SK-N-MC (cell line): ENCODE measurements at regions not wholly inside any gene's neighbourhood (a gene's known extent, or its start where the extent isn't known, plus 50 kb on each side); places are given as distances from the start of the nearest gene placed in this dataset.
"Not testable (repeated sequence)": the region's sequence is repeated elsewhere in the genome, so short reads cannot be mapped to it uniquely, and the experiment has no call there.

Source experiments
- DNase-seq: peaks from one replicate; pipeline ENCODE4 v3.0.0-alpha.2; 2011; ENCODE audit warnings: low read depth, low spot score
- H3K27ac ChIP-seq: fragments of 200-600 bp; sonication (generic); 2 replicates; pipeline ENCODE4 v1.5.1; 2016; ENCODE audit warnings: mixed run types
- H3K36me3 ChIP-seq: fragments of 200-600 bp; sonication (generic); 2 replicates; pipeline ENCODE4 v1.6.1; 2017; ENCODE audit warnings: antibody characterized with exemption, low read length, mixed read lengths; ENCODE audit not compliant: insufficient read depth
- H3K4me3 ChIP-seq: fragments of 200-600 bp; sonication (generic); 2 replicates; pipeline ENCODE4 v1.5.1; 2016
- H3K9ac ChIP-seq: fragments of 200-600 bp; sonication (generic); 2 replicates; pipeline ENCODE4 v1.8.0; 2017; ENCODE audit warnings: mixed run types, mixed read lengths; ENCODE audit not compliant: insufficient read length
- H3K9me3 ChIP-seq: fragments of 200-600 bp; sonication (generic); 2 replicates; pipeline ENCODE4 v1.6.1; 2017; ENCODE audit warnings: low read depth, mild to moderate bottlenecking, antibody characterized with exemption, low read length, moderate library complexity, mixed read lengths
- EZH2 ChIP-seq: fragments of 200-600 bp; sonication (generic); IDR thresholded peaks from one replicate; pipeline ENCODE4 v1.6.1; 2017; ENCODE audit warnings: antibody characterized with exemption
- FOXP2 ChIP-seq: optimal IDR thresholded peaks from 2 replicates; pipeline ENCODE3; 2011; ENCODE audit warnings: mild to moderate bottlenecking, moderate library complexity; ENCODE audit not compliant: insufficient read depth; ENCODE audit errors: extremely low read length, control extremely low read depth
- POLR2AphosphoS5 ChIP-seq: IDR thresholded peaks from 2 replicates; pipeline ENCODE4 v1.6.1; 2012; ENCODE audit warnings: mild to moderate bottlenecking, low read depth, low read length, borderline replicate concordance

DNA sequence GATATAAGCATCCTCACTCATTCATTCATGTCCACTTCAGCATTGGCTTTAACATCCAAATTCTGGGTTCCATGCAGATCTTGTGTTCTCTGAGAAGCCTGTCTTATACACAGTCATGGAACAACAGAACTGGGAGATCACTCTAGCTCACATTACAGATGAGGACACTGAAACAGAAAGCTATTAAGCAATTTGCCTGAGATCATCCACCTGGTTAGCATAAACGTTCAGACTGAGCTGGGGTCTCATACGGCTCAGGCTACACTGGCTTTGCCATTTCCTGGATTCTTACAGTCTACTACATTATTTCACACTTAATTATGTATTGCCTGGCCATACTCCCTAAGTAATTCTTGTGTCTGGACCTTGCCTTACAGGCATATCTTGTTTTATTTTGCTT lies 169.4 kb upstream of the FANCL start:
- TF ChIP-seq FOXP2 = no peak
- TF ChIP-seq POLR2AphosphoS5 = no peak
- TF ChIP-seq EZH2 = no peak
- Histone ChIP-seq H3K36me3 (no peaks in the 10 kb centered on the region), H3K9me3 (no peaks in the 10 kb centered on the region), H3K9ac (no peak overlapping the region), H3K27ac (no peak overlapping the region), H3K4me3 (no peak overlapping the region)
- DNase-seq = no peak

DNA sequence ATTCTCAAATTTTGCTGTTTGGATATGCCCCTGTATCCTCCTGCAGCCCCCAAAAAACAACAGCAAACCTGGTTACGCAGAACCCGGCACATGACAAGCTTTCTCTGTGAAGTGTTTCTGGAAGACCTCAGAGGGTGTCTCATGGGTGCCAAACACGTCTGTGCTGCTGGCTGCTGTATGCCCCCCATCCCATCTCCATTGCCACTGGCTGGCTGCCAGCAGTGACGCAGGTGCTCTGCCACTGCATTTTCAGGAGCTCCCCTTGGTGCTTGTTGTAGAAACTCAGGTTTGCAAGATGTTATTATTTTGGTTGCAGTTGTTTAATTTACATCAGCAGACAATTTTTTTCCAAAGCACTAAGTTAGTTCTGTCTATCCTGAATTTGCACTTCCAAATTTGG lies 166.4 kb upstream of the FANCL start:
- H3K27ac ChIP-seq = no peak overlapping the region
- TF ChIP-seq EZH2 (no peak), POLR2AphosphoS5 (no peak), FOXP2 (no peak)
- no peak overlapping the region for H3K4me3 ChIP-seq
- no peak overlapping the region for H3K9ac ChIP-seq
- H3K9me3 ChIP-seq = no peaks in the 10 kb centered on the region
- no peak for DNase-seq
- H3K36me3 ChIP-seq = no peaks in the 10 kb centered on the region

DNA sequence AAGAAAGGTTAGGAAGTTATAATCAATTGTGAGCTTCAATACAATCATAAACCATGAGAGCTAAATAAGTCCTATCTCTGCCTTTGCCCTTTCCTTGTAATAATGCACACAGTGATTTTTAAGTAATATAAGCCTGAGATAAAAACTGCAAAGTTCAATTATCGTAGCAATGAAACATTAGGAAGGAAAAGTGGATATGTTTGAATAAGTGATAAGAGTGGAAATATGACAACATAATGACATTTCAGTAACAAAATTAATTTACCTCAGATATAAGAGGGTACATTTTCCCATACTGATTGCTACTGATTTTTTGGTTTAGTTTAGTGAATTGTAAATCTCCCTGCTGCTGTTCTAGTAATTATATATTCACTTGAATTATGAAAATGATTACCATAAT lies 164.2 kb upstream of the FANCL start:
- DNase-seq = no peak
- no peak overlapping the region for H3K9ac ChIP-seq
- no peaks in the 10 kb centered on the region for H3K36me3 ChIP-seq
- no peaks in the 10 kb centered on the region for H3K9me3 ChIP-seq
- no peak overlapping the region for H3K4me3 ChIP-seq
- no peak for TF ChIP-seq FOXP2
- TF ChIP-seq EZH2 = no peak
- no peak for TF ChIP-seq POLR2AphosphoS5
- no peak overlapping the region for H3K27ac ChIP-seq

DNA sequence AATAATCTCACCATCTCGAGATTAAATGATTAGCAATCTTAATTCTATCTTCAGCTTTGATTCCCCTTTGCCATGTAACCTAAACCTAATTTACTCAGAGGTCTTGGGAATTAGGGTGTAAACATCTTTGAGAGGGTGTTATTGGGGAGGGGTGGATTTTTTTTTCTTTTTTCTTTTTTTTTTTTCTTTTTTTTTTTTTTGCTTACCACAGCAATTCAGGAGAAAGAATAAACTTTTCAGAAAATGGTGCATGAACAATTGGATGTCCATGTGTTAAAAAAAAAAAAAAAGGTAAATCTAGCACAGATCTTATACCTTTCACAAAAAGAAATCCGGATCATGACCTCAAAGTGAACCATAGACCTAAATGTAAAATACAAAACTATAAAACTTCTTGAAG lies 160.8 kb upstream of the FANCL start:
- Histone ChIP-seq H3K9ac (no peak overlapping the region), H3K9me3 (no peaks in the 10 kb centered on the region), H3K4me3 (no peak overlapping the region), H3K27ac (no peak overlapping the region), H3K36me3 (no peaks in the 10 kb centered on the region)
- DNase-seq = no peak
- TF ChIP-seq EZH2 (no peak), FOXP2 (no peak), POLR2AphosphoS5 (no peak)

DNA sequence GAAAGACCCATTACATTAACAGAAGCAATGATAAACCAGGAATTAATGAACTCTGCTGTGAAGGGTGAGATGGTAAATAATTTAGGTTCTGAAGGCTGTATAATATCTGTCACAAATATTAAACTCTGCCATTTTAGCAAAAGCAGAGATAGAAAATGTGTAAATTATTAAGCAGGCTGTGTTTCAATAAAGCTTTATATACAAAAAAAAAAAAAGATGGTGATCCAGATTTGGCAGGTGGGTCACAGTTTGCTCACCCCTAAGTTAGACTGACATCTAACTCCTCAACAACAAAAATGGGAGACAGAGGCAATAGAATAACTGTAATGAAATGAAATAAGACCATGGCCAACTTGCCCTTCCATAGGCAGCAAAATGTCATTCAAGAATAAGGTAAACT lies 157.3 kb upstream of the FANCL start:
- Histone ChIP-seq H3K9ac (no peak overlapping the region), H3K4me3 (no peak overlapping the region), H3K36me3 (no peaks in the 10 kb centered on the region), H3K9me3 (no peaks in the 10 kb centered on the region), H3K27ac (no peak overlapping the region)
- no peak for TF ChIP-seq EZH2
- no peak for TF ChIP-seq FOXP2
- TF ChIP-seq POLR2AphosphoS5 = no peak
- no peak for DNase-seq

DNA sequence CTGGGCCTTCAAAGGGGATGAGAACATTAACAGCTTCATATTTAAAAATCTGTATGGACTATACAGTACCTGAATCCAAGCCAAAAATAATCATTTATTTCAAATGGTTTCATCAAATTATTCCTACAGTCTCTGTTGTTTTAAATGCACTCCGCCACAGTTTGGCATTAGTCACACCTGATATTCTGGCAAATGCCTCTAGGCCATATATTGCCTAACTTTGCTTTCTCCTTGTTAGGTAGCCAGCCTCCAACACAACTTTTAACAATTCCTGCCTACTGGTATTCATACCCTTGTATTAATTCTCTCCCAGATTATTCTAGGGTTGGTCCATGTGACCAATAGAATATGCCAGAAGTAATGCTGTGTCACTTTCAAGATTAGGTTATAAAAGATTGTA lies 146.6 kb upstream of the FANCL start:
- no peak overlapping the region for H3K4me3 ChIP-seq
- no peaks in the 10 kb centered on the region for H3K36me3 ChIP-seq
- no peak overlapping the region for H3K27ac ChIP-seq
- no peaks in the 10 kb centered on the region for H3K9me3 ChIP-seq
- H3K9ac ChIP-seq = no peak overlapping the region
- DNase-seq = no peak
- no peak for TF ChIP-seq EZH2
- TF ChIP-seq POLR2AphosphoS5 = no peak
- no peak for TF ChIP-seq FOXP2

DNA sequence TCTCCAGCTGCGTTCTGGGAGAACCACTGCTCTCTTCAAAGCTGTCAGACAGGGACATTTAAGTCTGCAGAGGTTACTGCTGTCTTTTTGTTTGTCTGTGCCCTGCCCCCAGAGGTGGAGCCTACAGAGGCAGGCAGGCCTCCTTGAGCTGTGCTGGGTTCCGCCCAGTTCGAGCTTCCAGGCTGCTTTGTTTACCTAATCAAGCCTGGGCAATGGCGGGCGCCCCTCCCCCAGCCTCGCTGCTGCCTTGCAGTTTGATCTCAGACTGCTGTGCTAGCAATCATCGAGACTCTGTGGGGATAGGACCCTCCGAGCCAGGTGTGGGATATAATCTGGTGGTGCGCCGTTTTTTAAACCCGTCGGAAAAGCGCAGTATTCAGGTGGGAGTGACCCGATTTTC lies 145.8 kb upstream of the FANCL start:
- H3K9me3 ChIP-seq, H3K27ac ChIP-seq, DNase-seq, H3K9ac ChIP-seq, H3K4me3 ChIP-seq, H3K36me3 ChIP-seq: not testable (repeated sequence)

DNA sequence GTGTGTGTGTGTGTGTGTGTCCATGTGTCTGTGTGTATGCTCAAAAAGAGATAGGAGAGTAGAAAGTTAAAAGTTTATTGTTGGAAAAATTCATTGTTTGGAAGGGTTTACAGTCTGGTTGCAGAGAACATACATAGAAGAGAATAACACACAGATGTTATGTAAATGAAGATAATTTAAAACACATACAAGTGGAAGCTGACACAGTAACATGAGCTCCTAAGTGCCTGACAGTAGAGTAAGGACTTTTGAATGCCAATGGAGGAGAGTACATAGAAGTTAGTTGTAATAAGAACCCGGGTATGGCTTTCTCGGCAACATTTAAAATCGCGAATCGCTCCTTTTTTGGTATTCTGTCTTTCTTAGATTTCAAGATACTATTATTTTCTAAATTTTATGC lies 137.0 kb upstream of the FANCL start:
- H3K36me3 ChIP-seq = no peaks in the 10 kb centered on the region
- peak overlapping the region; percentile 37 for H3K4me3 ChIP-seq
- TF ChIP-seq FOXP2 = no peak
- TF ChIP-seq EZH2 = no peak
- no peak for TF ChIP-seq POLR2AphosphoS5
- peak overlapping the region; percentile 76 for H3K27ac ChIP-seq
- DNase-seq = no peak
- H3K9ac ChIP-seq = no peak overlapping the region
- H3K9me3 ChIP-seq = no peaks in the 10 kb centered on the region

DNA sequence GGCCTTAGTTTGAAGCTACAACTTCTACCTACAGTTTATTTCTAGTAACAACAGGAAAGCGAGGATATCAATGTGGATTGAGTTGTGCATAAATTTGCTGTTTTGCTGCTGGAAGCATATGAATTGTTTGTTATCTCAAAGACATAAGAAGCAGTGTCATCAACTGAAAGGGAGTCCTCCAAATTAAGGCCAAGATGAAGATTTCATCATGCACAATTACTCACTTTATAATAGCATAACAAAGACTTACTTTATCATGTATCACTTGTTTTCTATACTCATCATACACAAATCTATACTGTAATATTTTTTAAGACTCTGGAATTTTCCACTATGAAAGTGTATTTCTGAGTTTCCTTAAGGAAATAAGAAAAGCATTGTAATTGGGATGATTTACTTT lies 136.1 kb upstream of the FANCL start:
- no peaks in the 10 kb centered on the region for H3K9me3 ChIP-seq
- no peaks in the 10 kb centered on the region for H3K36me3 ChIP-seq
- no peak overlapping the region for H3K27ac ChIP-seq
- no peak for TF ChIP-seq POLR2AphosphoS5
- TF ChIP-seq EZH2 = no peak
- TF ChIP-seq FOXP2 = no peak
- no peak overlapping the region for H3K9ac ChIP-seq
- DNase-seq = no peak
- no peak overlapping the region for H3K4me3 ChIP-seq

DNA sequence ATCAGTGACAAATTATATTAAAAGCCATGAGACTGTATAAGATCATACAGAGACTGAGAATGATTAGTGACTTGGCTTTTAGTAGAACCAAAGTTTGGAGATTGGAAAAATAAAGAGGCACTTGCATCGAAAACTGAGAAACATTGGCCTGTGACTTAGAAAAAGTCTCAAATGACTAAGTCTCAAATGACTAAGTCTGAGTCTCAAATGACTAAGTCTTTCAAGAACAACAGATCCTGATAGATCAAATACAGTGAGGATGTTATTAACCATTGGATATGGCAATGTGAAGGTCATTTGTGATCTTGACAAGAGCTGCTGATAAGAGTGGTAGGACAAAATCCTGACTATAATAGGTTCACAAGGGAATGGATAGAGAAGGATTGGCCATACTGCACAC lies 135.5 kb upstream of the FANCL start:
- Histone ChIP-seq H3K27ac (no peak overlapping the region), H3K9me3 (no peaks in the 10 kb centered on the region), H3K36me3 (no peaks in the 10 kb centered on the region), H3K4me3 (no peak overlapping the region), H3K9ac (no peak overlapping the region)
- TF ChIP-seq EZH2 (no peak), FOXP2 (no peak), POLR2AphosphoS5 (no peak)
- DNase-seq = no peak
